HG02759 (cell line): ENCODE measurements at regions not wholly inside any gene's neighbourhood (a gene's known extent, or its start where the extent isn't known, plus 50 kb on each side); places are given as distances from the start of the nearest gene placed in this dataset.

Experiments used
- ATAC-seq: cut with Tn5 transposase; IDR thresholded peaks from one replicate; pipeline ENCODE4 v1.9.1; 2021; ENCODE audit warnings: mild to moderate bottlenecking, moderate library complexity; ENCODE audit not compliant: unreplicated experiment

DNA sequence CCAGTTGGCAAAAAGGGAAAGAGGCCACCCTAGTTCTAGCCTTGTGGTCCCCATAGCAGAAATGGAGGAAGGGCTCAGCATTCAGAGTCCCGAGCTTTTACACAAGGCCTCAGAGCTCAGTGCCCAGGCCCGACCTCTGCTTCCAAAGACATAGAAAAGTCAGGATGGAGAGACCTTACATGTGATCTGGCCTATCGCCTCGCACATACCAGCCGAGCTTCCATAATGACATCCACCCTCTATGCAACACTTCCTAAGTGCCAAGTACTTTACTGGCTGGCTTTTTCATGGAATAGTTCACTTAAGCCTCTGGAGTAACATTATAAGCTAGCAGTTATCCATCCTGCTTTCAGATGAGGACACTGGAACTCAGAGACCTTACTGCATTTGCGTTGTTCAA lies 275.9 kb downstream of the FAM43A start:
- no peak for ATAC-seq

DNA sequence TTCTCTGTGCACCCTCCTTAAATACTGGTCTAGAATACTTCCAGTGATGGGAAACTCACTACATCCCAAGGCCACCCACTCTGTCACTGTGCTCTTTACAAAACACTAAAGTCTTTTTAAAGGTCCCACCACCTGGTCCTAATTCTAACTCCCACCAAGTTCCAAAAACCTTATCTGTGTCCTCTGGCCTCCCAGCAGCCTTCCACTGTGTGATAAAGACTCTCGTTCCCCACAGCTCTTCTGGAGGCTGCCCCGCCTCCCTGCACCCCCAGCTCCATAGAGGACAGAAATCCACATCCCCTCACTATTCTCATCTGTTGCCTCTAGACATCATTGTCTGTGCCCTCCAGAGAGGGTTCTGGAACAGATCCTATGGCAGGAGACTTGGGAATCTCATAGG lies 276.4 kb downstream of the FAM43A start:
- no peak for ATAC-seq

DNA sequence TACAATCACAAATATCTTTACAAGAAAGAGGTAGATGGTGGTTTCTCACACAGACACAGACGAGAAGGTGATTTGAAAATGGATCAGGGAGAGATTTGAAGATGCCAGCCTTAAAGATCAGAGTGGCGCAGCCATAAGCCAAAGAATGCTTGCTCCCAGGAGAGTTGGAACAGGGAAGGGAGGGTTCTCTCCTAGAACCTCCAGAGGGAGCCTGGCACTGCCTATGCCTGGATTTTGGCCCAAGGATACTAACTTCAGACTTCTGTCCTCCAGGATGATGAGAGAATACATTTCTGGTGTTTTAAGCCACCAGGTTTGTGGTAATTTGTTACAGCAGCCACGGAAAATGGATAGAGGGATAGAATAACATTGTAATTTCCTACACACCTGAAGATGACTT lies 279.1 kb downstream of the FAM43A start:
- no peak for ATAC-seq

DNA sequence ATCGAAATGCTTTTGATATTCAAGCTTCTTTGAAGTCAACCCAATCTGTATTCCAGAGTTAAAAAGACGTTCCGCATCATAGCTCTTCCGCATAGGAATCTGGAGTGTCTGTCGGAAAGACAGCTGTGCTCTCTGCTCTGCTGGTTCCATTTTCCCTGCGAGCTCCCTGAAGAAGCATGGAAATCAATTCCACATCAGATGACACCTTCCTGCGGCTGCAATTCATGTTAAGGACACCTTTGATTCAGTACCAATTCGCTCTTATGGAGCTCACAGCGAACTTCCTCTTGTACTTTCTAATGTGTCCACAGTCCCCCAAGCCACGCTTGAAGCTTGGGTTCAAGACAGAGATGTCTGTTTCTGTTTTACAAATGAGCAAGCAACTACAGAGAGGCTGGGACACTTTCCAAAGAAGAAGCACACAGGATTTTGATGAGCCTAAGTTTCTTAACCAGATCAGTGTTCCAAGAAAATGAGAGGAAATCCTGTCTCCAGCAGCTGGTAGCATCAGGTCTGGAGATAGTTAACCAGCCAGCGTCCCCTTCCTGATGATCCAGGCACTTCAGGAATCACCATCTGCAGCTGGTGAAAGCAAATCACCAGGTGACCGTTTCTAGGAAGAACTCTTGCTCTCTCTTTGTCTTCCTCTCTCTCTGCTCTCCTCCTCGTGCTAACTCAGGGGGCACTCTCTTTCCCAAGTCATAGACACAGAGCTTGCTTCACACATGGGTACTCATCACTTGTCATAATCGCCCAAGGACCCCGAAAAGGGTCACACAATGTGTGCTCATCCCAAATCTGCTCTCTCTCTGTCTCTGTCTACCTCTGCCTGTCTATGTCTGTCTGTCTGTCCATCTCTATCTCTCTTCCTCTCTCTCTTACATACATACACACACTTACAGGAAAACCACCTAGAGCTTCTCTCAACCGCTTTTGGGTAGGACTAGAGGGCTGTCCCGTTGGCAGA lies 281.8 kb downstream of the FAM43A start:
- ATAC-seq = no peak

DNA sequence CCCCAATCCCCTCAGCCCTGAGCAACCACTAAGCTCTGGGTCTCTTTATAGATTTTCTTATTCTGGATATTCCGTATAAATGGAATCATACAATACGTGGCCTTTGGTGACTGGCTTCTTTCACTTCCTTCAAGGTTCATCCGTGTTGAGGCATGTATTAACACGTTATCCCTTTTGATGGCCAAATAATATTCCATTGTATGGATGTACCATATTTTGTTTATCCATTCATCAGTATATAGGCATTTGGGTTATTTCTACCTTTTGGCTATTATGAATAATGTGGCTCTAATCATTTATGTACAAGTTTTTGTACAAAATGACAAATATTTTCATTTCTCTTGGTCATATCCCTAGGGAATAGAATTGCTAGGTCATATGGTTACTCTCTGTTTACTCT lies 284.4 kb downstream of the FAM43A start:
- ATAC-seq = no peak

DNA sequence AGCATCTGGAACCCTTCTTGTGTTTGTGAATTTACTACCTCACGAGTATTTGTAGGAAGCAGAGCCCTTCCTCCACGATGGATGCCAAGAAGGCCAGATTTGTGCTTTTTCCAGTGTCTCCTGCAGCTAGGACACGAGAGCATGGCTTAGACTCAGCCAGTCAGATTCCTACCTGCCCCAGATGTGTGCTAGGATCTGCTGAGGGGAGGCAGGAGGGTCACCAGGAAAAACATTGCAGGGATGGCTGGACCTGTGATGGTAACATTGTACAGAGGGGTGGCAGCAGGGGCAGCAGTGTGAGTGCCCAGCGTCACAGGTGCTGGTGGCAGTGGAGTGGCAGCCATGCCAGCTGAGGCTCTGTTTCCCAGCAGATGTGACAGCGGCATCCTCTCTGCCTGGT lies 285.3 kb downstream of the FAM43A start:
- no peak for ATAC-seq

DNA sequence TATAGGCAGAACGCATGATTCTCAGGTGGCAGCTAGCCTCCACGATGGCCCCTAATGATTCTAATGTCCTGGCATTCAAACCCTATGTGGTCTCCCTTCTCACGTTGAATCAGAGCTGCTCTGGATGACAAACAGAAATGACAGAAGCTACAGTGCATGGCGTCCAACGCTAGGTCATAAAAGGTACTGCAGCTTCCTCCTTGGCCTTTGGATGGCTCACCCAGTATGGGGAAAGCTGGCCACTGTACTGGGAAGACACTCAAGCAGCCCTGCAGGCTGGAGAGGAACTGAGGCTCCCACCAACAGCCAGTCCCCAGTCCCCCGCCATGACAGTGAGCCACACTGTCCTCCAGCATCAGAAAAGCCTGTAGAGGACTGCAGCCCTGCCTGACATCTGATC lies 286.3 kb downstream of the FAM43A start:
- no peak for ATAC-seq

DNA sequence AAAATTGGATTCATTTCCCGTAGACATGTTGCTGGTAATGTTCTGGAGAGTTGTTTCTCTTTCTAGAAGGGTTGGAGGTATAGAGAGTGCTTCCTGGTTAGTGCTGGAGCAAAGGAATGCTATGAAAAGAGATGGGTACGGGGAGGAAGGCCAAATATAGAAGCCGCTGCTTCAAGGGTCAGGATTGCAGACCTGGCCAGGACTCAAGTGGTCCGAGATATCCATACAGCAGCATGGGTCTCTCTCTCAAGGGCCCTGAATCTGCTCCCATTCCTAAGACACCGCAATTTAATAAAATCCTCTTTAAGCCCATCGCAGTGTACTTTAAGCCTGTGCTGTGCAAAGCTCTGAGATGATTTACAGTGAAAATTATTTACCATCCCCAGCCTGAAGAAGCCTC lies 287.0 kb downstream of the FAM43A start:
- no peak for ATAC-seq

DNA sequence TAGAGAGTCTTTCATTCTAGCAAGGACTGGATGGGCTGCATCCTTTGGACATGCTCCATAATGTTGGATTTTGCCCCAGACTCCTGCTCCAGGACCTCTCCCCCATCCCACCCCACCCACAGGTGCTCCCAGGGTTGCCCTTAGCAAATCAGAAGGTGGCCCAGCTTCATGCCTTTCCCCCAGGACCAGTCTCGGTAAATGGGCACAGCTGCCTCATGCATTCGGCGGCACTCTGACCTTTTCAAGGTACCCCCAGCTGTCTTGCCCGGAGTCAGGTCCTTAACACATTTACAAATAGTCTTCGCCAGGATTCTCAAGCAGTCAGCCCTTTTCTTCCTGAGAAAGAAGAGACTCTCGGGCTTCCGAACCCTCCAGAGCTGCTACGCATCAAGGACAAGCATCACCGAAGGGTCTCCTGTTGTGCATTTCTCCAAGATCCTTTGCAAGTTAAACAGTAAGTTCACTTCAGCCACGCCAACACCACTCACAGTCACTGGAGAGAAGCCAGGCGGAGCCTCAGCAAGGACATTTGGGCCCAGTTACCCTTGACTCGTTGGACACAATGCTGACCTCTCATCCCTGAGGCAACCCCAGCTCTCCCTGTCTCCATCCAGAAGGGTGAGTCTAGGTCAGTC lies 287.8 kb downstream of the FAM43A start:
- ATAC-seq = no peak

DNA sequence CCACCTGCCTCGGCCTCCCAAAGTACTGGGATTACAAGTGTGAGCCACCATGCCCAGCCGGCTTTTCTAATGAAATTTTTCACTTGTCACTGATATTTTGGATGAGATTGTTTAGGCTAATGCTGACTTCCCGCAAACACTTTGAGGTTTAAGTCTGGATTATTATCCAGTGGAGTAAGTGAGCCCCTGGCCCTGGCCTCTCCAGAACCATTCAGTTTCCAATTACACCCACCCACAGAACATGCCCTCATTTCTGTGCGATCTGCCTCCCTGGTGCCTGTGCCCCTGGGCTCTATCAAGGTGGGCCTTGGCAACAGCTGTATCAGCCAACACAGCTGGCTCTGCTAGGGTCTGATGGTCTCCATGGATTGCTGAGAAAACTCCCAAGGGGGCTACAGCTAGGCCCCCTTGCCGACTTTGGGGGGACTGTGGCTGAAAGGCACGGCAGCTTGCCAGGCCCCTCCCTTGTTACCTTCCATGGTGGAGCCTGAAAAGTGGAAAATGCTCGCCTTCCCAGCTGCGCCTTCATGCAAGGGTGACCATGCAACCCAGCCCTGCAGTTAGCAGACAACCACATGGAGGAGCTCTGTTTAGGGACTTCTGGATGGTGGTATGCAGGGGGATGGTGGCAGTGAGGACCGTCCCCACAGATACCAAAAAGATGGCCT lies 288.9 kb downstream of the FAM43A start:
- no peak for ATAC-seq

DNA sequence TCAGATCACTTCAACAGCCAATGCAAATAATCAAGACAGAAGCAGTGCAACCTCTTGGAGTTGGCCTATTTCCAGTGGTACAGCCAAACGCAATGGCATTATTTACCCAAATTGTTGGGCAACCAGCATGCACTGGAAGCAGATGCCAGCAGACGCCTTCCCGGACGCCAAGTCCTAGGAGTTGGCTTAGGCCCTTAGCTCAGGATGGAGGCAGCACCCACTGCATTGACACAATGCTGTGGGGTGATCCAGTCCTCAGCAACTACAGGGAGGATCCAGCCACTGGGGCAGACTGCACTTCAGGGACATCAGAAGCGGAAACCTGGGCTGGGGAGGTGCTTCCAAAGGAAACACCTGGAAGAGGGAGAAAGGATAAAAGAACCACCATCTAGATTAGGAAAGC lies 290.4 kb downstream of the FAM43A start:
- ATAC-seq = no peak

DNA sequence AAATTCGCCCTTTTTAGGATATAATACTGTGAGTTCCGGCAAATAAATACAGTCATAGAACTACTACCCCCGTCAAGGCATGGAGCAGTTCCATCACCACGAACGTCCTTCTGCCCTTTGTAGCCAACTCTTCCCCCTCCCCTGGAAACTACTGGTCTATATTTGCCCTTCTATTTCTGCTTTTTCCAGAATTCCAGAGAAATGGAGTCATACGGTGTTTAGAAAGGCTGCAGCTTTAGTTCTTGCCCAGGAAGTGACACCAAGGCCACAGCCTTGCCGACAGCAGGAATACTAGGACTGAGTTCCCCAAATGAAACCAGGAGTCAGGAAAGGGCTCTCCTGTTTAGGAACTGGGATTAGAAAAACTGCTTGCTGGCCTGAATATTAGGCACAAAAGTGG lies 291.2 kb downstream of the FAM43A start:
- no peak for ATAC-seq

DNA sequence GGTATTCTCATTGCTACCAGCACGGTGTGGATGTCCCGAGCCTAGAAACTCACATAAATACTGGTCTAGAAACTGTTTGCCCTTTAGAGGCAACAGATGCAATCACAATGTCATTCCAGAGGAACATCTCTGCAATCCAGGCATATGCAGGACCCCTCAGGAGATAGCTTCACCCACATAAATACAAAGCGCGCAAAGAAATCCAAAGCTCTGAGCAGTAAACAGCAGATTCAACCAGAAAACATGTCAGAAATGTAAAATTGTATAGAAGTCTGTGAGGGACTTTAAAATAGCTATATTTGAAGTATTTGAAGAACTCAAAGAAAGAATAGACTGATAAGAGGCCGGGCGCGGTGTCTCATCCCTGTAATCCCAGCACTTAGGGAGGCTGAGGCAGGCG lies 291.7 kb downstream of the FAM43A start:
- no peak for ATAC-seq

DNA sequence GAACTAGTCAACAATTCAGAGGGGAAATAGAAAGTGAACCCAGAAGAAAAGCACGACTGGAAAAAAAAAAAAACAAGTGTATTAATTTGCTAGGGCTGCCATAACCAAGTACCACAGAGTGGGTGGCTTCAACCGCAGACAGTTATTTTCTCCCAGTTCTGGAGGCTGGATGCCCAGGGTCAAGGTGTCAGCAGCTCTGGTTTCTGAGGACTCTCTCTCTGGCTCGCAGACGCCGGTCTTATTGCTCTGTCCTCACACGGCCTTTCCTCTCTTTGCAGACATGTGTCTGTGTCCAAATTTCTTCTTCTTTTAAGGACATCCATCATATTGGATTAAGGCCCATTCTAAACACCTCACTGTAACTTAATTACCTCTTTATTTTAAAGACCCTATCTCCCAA lies 291.8 kb downstream of the XXYLT1 start:
- ATAC-seq = no peak

DNA sequence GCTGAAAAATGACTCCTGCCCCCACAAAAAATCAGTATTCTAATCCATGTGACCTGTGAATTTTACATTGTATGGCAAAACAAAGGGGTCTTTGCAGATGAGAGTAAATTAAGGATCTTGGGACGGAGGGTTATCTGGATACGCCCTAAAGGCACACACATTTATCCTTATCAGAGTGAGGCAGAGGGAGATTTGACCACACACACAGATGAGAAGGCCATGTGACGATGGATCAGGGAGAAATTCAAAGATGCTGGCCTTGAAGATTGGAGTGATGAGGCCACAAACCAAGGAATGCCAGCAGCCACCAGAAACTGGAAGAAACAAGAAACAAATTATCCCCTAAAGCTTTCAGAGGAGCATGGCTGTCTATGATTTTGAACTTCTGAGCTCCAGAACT lies 288.5 kb downstream of the XXYLT1 start:
- ATAC-seq = no peak

DNA sequence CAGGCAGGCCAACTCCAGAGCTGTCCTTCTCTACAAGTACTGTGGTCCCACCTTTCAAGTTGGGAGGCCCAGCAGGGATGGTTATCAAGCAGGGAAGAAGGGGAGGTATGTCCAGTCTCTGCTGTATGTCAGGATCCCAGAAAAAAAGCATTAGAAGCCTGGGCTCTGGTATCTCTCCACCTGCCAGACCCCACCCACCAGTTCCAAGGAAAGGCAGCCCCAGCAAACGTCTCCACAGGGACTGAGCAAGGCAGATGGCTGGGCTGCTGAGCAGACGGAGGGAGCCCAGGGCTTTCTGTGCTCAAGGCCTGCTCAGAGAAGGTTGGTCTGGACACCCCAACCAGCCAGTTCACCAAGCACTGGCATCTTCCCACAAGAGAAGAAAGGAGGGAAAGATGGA lies 287.8 kb downstream of the XXYLT1 start:
- ATAC-seq = no peak

DNA sequence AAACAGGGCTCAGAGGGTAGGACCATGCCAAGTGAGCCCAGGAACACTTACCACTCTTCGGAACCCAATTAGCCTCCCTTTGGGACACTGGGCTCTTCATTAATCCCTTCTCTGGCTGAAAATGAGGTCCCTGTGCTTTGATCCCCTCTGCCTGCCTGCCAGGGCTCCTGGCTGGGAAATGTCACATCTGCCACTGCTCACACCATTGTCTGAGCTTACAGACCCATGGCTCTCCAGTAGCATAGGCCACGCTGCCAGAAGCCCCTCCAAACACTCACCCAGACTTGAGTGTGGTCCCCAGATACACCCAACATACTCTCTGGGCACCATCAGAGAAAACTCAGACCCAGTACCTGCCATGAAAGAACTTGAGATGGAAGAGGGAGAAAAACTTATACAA lies 287.3 kb downstream of the XXYLT1 start:
- ATAC-seq = no peak

DNA sequence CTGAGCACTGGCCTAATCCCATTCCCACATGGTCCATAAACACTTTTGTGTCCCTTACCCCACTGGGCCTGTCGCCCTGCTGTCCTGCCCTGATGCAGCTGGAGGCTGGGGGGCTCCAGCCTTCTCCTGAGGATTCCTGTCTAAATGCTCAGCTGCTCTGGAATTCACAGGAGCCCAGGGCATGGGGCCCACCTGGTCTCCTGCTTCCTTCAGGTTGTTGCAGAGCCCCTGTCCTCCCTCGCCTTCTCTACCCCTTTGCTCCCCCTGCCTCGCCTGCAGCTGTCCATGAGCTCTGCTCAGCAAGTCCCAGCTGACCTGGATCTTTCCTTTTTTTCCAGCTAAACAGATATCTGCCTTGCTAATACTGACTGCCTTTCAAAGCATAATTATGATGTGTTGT lies 286.9 kb downstream of the XXYLT1 start:
- ATAC-seq = no peak

DNA sequence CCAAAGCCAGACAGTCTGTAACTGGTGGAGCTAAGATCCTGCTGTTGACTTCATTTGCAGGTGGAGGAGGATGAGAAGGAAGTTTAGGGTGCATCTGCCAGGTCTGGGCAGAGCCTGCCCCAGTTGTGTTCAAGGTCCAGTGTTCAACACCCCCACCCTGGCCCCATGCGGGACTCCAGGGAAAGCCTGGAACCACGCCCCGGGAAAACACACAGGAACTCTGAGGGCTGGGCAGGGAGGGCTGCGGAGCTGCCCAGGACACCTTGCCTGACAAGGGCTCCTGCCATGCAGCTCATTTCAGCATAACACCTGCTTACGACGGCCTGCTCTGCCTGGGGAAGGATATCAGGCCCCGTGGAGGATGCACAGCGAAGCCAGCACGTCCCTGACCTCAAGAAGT lies 286.3 kb downstream of the XXYLT1 start:
- no peak for ATAC-seq

DNA sequence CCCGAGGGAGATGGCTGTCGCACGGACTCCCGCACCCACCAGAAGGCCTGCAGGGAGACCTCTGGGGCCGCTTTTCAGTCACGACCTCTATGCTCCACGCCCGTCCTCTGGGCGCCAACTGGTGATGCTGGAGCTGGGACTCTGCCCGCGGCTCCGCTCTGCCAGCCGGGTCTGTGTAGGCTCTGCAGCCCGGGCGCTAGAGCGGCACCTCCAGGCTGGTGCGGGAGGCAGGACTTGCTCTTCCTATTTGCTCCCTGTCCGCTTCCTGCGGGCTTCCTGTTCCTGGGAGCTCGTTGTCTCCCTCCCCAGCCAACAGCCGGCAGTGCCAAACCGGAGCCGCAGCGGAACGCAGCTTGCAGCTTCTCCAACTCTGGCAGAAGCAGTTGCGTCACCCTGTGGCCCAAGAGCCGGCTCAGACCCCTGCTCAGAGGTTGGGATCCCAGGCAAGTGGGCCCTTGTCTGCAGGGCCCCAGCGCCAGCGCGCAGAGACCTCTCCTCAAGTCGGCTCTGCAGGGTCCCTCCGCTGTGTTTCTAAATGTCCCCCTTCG lies 285.9 kb downstream of the XXYLT1 start:
- ATAC-seq = no peak

DNA sequence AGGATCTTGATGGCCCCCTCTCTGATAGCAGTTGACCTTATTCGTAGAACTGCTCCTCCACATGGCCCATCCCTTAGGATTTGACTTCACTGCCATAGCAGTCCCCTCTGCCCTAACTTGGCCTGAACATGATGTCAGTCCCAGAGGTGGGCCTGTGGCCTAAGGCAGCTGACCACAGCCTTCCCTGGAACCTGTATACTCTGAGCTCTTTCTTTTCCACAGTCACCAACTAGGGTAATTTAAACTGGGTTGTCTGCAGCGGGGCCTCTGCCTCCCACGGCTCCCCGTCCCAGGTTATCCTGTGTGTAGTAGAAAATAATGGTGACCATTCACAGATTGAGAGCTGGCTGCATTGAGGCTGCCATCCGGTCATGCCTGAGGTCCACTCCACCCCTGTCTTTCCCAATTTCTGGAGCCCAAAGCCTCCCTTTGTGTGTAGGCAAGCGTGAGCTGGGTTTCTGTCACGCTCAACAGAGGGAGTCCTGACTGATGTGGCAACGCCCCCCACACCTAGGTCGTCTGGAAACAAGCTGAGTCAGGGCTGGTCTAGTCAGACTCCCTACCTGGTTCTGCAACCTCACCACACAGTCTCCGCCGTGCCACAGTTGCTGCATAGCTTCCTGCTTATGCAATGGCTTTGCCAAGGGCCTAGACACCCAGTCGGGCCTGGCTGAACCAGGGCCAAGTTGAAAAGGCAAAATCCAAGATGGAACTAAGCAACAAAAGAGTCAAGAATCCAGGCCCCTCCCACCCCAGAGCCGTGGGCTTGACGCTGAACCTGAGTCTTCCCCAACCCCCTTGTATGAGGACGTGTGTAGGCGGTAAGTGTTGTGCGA lies 284.5 kb downstream of the XXYLT1 start:
- no peak for ATAC-seq
